Psoas muscle (tissue), 7 donors: ENCODE measurements at regions not wholly inside any gene's neighbourhood (a gene's known extent, or its start where the extent isn't known, plus 50 kb on each side); places are given as distances from the start of the nearest gene placed in this dataset.

Experiments
- ATAC-seq, 4 donors: fragments of 200-7000 bp; cut with Tn5 transposase; one replicate each; pipeline ENCODE4 v1.9.1; 2020; ENCODE audit warnings: moderate library complexity in 3 of 4, mild to moderate bottlenecking in 2 of 4
- DNase-seq, 2 donors: peaks; one replicate each; pipeline ENCODE4 v3.0.0-alpha.2; 2020
- H3K27ac ChIP-seq: fragments of 200-600 bp; one replicate; pipeline ENCODE4 v1.8.0; 2022
- H3K27me3 ChIP-seq, 3 donors: fragments of 200-600 bp in 1 of 3; one replicate each; pipeline versions ENCODE4 v1.6.1 to v1.8.0; 2013 to 2022; ENCODE audit warnings: low read length in 2 of 3, mild to moderate bottlenecking in 2 of 3, moderate library complexity in 1 of 3; ENCODE audit not compliant: insufficient read depth in 3 of 3
- H3K36me3 ChIP-seq, 2 donors: fragments of 200-600 bp in 1 of 2; one replicate each; pipeline versions ENCODE4 v1.6.1 to v1.8.0; 2013 to 2022; ENCODE audit warnings: low read depth in 1 of 2, mild to moderate bottlenecking in 1 of 2, moderate library complexity in 1 of 2; ENCODE audit not compliant: insufficient read depth in 1 of 2
- H3K4me1 ChIP-seq: fragments of 200-600 bp; one replicate; pipeline ENCODE4 v1.8.0; 2022
- H3K4me3 ChIP-seq: fragments of 200-600 bp; one replicate; pipeline ENCODE4 v1.8.0; 2022; ENCODE audit warnings: mild to moderate bottlenecking
- H3K9me3 ChIP-seq: fragments of 200-600 bp; one replicate; pipeline ENCODE4 v1.8.0; 2022
- WGBS, 3 donors: extraction: QIAGEN DNeasy Blood & Tissue Kit; methylation state at CpG; one replicate each; pipeline versions ENCODE4 v1.1.6 to v1.1.7; 2013; 5-methylcytosine and 5-hydroxymethylcytosine counted together
- intact Hi-C, 2 donors: fragments of 100-400 bp; cut with DNase I; formaldehyde crosslinking; loops; one replicate each; pipeline versions ENCODE4 v1.11.0 to v1.14.2; 2022
- TF ChIP-seq, protein P1 (sequence below): fragments of 200-600 bp; IDR thresholded peaks from one replicate; pipeline ENCODE4 v1.8.0; 2022; ENCODE audit warnings: antibody characterized with exemption
- donor health status: healthy with polysubstance abuse.
- donor health status: DM: no; HTN: no; CAD: no; lungs with moderate emphysema.
- donor health status: Bipolar disorder and iron deficiency.
- donor health status: healthy.
- donor health status: DM: yes; HTN: yes; CAD: no.
- donor health status: DM: no; HTN: no; CAD: no.
- donor health status: DM: yes; HTN: yes; CAD: no.

DNA sequence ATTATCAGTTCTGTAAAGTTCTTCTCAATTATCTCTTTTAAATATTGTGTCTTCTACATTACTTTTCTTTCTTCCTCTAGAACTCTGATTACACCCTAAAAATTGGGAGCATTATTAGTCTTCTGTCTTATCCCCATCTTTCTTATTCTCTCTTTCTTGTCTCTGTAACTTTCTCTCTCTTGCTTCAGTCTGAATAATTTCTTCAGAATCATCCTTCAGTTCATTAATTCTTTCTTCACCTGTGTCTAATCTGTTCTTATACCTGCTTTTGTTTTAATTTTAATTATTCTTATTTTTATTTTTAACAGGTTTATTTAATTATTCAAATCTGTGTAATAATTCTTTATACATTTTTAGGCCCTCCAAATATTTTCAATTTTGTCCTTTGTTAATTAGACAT is 114.3 kb downstream of the GATA3 start:
- ATAC-seq, result no peak
- DNase-seq, result no peak
- H3K27me3 ChIP-seq, result peaks cover 0 to 1% (median 0%) of the 10 kb centered on the region in 3 donors
- H3K4me3 ChIP-seq, result no peak overlapping the region
- intact Hi-C loops, result no loop called here
- H3K4me1 ChIP-seq, result no peaks in the 10 kb centered on the region
- TF ChIP-seq, protein P1, sequence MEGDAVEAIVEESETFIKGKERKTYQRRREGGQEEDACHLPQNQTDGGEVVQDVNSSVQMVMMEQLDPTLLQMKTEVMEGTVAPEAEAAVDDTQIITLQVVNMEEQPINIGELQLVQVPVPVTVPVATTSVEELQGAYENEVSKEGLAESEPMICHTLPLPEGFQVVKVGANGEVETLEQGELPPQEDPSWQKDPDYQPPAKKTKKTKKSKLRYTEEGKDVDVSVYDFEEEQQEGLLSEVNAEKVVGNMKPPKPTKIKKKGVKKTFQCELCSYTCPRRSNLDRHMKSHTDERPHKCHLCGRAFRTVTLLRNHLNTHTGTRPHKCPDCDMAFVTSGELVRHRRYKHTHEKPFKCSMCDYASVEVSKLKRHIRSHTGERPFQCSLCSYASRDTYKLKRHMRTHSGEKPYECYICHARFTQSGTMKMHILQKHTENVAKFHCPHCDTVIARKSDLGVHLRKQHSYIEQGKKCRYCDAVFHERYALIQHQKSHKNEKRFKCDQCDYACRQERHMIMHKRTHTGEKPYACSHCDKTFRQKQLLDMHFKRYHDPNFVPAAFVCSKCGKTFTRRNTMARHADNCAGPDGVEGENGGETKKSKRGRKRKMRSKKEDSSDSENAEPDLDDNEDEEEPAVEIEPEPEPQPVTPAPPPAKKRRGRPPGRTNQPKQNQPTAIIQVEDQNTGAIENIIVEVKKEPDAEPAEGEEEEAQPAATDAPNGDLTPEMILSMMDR, result no peak
- no peak overlapping the region for H3K27ac ChIP-seq
- peaks cover 13% of the 10 kb centered on the region for H3K9me3 ChIP-seq
- no peaks in the 10 kb centered on the region for H3K36me3 ChIP-seq

DNA sequence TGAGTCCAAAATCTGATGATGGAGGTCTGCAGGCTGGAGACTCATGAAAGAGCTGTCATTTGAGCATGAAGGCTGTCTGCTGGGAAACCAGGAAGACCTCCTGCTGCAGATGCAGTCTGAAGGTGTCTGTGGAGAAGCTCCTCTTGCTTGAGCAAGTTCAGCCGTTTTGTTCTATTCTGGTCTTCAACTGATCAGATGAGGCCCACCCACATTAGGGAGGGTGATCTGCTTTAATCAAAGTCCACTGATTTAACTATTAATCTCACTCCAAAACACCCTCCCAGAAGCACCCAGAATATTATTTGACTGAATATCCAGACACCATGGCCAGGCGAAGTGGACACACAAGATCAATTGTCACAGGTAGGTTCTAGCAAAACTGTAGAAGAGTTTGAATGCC is 116.5 kb downstream of the GATA3 start:
- no peaks in the 10 kb centered on the region for H3K27me3 ChIP-seq
- TF ChIP-seq, protein P1, result no peak
- no peaks in the 10 kb centered on the region for H3K4me1 ChIP-seq
- intact Hi-C loops, result no loop called here
- no peak for ATAC-seq
- no peak overlapping the region for H3K4me3 ChIP-seq
- peaks cover 7% of the 10 kb centered on the region for H3K9me3 ChIP-seq
- no peak overlapping the region for H3K27ac ChIP-seq
- no peaks in the 10 kb centered on the region for H3K36me3 ChIP-seq
- DNase-seq, result no peak
- WGBS, 3 donors, result 86 to 90% (median 89%) methylated on average over 2 of the region's 2 CpGs

DNA sequence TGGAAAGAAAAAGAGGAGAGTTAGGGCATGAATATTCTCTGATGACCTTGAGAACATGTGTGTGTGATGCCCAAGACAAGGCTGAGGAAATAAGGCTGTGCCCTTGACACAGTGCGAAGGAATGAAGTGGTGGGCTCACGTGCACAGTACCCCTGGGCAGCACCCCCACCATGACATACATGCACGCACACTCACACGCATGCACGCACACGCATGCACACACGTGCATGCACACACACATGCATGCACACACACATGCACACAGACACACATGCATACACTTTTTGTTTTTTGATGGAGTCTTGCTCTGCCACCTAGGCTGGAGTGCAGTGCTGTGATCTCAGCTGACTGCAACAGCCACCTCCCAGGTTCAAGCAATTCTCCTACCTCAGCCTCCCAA is 118.1 kb downstream of the GATA3 start:
- Histone ChIP-seq H3K27me3 (no peaks in the 10 kb centered on the region), H3K4me1 (no peaks in the 10 kb centered on the region), H3K36me3 (no peaks in the 10 kb centered on the region), H3K4me3 (no peak overlapping the region), H3K27ac (no peak overlapping the region), H3K9me3 (peaks cover 7% of the 10 kb centered on the region)
- intact Hi-C loops, result no loop called here
- DNase-seq (no peak), ATAC-seq (no peak)
- WGBS, 3 donors, result 81 to 96% (median 94%) methylated on average over 7 of the region's 7 CpGs
- TF ChIP-seq, protein P1, result no peak

DNA sequence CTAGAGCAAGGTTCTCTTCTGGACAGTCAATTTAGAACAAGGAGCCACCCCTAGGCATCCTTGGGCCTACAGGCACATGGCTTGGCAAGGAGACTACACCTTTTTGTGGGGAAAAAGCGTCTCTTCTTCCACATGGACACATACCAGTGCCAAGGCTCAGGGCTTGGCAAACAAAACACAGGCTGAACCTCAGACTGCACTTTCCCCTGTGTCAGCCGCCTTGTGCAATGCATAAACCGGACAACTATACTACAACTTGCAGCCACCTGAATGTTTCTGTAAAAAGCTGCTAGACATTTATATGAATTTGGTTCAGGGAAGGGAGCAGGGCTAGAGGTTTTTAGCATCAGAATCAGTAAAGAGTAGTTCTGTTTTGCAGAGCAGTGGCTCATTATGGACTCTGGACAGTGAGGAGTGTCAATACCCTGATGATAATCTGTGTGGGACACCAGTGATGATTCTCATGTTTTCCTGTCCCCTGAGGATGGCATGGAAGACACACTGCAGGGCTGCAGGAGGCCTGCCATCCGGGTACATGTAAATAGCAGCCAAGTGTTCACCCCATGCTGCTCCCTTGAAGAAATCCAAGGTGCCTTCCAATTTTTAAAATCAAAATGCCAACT is 118.9 kb downstream of the GATA3 start:
- Histone ChIP-seq H3K27ac (no peak overlapping the region), H3K4me1 (no peaks in the 10 kb centered on the region), H3K27me3 (no peaks in the 10 kb centered on the region), H3K9me3 (peaks cover 6% of the 10 kb centered on the region), H3K4me3 (no peak overlapping the region), H3K36me3 (no peaks in the 10 kb centered on the region)
- TF ChIP-seq, protein P1, result no peak
- intact Hi-C loops, result no loop called here
- no peak for ATAC-seq
- WGBS, 3 donors, result 83 to 89% (median 84%) methylated on average over 4 of the region's 4 CpGs
- DNase-seq, result no peak

DNA sequence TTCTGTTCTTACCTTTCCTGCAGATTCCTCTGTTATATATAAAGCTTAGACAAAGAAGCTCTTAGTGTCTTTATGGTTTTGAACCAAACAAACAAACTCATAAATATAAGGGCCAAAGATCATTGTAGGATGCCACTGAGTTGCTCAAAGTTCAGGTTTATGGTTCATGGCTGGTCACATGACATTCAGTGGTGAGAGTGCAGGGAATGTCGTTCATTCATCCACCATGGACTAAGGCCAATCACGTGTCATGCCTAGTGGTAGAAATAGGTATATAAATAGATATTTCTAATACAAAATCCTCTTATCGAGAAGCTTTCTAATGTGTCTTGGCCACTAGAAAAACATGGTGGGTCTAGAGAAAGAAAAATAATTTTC is 119.4 kb downstream of the GATA3 start:
- no peak overlapping the region for H3K27ac ChIP-seq
- intact Hi-C loops, result no loop called here
- ATAC-seq, result no peak
- TF ChIP-seq, protein P1, result no peak
- DNase-seq, result no peak
- WGBS, 3 donors, result 73 to 80% (median 79%) methylated on average over 3 of the region's 3 CpGs
- H3K4me3 ChIP-seq, result no peak overlapping the region
- no peaks in the 10 kb centered on the region for H3K27me3 ChIP-seq
- no peaks in the 10 kb centered on the region for H3K4me1 ChIP-seq
- peaks cover under 1% of the 10 kb centered on the region for H3K9me3 ChIP-seq
- no peaks in the 10 kb centered on the region for H3K36me3 ChIP-seq
